GM12873 (cell line): ENCODE measurements at regions not wholly inside any gene's neighbourhood (a gene's known extent, or its start where the extent isn't known, plus 50 kb on each side); places are given as distances from the start of the nearest gene placed in this dataset.

ENCODE experiments used
- TF ChIP-seq, protein P1 (sequence below): IDR thresholded peaks from 2 replicates; pipeline ENCODE4 v1.5.1; 2012; ENCODE audit warnings: low read depth, mild to moderate bottlenecking, moderate library complexity, low read length, control low read depth; ENCODE audit not compliant: insufficient read depth; ENCODE audit errors: missing control alignments

GRCh38 chr2:120929829-120930228 is 194.2 kb downstream of the GLI2 start:
- TF ChIP-seq, protein P1, sequence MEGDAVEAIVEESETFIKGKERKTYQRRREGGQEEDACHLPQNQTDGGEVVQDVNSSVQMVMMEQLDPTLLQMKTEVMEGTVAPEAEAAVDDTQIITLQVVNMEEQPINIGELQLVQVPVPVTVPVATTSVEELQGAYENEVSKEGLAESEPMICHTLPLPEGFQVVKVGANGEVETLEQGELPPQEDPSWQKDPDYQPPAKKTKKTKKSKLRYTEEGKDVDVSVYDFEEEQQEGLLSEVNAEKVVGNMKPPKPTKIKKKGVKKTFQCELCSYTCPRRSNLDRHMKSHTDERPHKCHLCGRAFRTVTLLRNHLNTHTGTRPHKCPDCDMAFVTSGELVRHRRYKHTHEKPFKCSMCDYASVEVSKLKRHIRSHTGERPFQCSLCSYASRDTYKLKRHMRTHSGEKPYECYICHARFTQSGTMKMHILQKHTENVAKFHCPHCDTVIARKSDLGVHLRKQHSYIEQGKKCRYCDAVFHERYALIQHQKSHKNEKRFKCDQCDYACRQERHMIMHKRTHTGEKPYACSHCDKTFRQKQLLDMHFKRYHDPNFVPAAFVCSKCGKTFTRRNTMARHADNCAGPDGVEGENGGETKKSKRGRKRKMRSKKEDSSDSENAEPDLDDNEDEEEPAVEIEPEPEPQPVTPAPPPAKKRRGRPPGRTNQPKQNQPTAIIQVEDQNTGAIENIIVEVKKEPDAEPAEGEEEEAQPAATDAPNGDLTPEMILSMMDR, result no peak

DNA sequence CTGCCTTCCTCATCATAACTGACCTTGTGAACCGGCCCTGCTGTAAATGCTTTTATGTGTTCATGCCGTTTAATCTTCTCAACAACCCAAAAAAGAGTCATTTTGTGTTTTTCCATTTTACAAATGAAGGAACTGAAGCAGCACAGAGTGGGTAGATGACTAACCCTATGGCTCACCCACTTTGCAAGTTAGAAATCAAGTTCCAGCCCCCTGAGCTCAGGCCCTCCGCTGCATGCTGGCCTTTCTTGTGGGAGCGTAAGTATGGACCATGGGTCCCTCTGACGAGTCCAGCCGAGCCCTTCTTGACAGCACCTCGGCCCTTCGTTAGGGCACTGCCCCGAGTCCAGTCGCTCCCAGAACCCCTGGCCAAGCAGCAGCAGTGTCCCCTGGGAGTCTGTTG is 194.6 kb downstream of the GLI2 start:
- TF ChIP-seq, protein P1, result no peak

GRCh38 chr2:120930864-120931263 is 195.2 kb downstream of the GLI2 start:
- TF ChIP-seq, protein P1, result no peak

GRCh38 chr2:120932472-120932871 is 196.8 kb downstream of the GLI2 start:
- TF ChIP-seq, protein P1, result no peak

DNA sequence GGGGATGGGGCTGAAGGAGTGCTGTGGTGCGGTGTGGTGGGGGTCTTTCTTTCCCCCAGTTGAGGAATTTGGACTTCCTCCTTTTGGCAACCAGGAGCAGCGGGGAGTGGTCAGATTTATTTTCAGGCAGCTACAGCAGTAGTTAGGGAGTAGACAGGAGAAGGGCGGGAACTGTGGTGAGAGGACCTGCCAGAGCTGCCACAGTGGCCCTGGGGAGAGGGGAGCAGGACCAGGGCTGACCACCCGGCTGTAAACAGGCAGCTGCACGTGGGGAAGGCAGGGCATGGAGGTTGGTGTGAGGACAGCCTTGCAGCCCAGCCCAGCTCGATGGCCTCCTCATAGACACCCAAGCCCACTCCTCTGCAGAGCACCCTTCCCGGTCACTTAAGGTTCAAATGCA is 197.2 kb downstream of the GLI2 start:
- TF ChIP-seq, protein P1, result no peak

- TF ChIP-seq, protein P1, result no peak
These were observed 198.3 kb downstream of the GLI2 start for GRCh38 chr2:120933693-120934573.

DNA sequence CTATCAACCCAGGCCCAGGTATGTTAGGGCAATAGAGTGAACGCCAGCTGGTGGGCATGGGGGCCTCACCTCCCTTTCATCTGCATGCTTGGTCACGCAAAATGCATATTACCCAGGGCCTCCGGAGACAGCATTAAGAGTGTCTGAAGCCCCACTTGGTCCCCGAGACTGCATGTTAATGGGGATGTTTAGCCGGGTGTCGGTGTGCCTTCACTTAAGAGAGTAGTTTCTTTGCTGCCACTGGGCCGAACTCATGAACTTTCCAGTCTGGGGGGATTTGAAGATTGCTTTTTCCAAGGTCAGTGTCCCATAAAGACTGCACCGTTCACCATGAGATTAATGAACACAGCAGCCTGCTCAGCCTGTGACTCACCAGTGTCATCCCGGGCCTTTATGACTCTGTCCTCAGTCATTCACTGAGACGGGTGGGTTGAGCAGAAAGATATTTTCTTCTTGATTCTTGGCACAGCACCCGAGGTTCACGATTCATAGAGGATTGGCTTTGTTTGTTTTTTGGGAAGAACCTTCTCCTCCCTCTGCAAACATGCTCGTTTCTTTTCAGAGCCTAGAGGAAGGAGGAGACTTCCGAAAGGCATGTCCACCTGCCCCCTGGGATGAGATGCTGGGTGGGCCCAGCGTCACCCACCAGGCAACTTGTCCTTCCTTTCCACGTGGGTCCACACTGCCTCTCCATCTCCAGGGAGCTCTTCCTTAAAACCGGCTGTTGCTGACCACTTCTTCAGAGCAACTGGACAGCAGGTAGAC is 199.1 kb downstream of the GLI2 start:
- TF ChIP-seq, protein P1, result no peak
